ENCODE measurements at regions not wholly inside any gene's neighbourhood (a gene's known extent, or its start where the extent isn't known, plus 50 kb on each side); places are given as distances from the start of the nearest gene placed in this dataset.

- H3K9me3 ChIP-seq: peaks cover 0 to 4% of the 10 kb centered on the region in 2 donors
- H3K27me3 ChIP-seq: no peaks in the 10 kb centered on the region
- H3K36me3 ChIP-seq: no peaks in the 10 kb centered on the region
- intact Hi-C loops (cut with DNase I; ENCODE audit: low total_unique reads): no loop called here
- H3K4me1 ChIP-seq: no peaks in the 10 kb centered on the region
- no peak overlapping the region for H3K27ac ChIP-seq
- TF ChIP-seq CTCF (IDR thresholded peaks at IDR 0.05) (no peak), POLR2A (IDR thresholded peaks at IDR 0.05) (no peak), POLR2AphosphoS5 (IDR thresholded peaks at IDR 0.05) (no peak)
- no peak for DNase-seq (ENCODE audit: low spot score in 2 of 2)
- H3K4me3 ChIP-seq: no peak overlapping the region
These were observed 181.5 kb upstream of the PRKD1 start for GRCh38 chr14:30108975-30109700.

- intact Hi-C loops (cut with DNase I; ENCODE audit: low total_unique reads): no loop called here
These were observed 186.4 kb upstream of the PRKD1 start for GRCh38 chr14:30114051-30114450.

GRCh38 chr14:30115756-30116155 is 188.1 kb upstream of the PRKD1 start:
- Histone ChIP-seq H3K27me3 (no peaks in the 10 kb centered on the region), H3K4me1 (no peaks in the 10 kb centered on the region), H3K9me3 (no peaks in the 10 kb centered on the region), H3K36me3 (no peaks in the 10 kb centered on the region), H3K27ac (no peak overlapping the region), H3K4me3 (no peak overlapping the region)
- DNase-seq (ENCODE audit: low spot score in 2 of 2): no peak
- intact Hi-C loops (cut with DNase I; ENCODE audit: low total_unique reads): no loop called here
- TF ChIP-seq CTCF (IDR thresholded peaks at IDR 0.05) (no peak), POLR2AphosphoS5 (IDR thresholded peaks at IDR 0.05) (no peak), POLR2A (IDR thresholded peaks at IDR 0.05) (no peak)

More at GRCh38 chr14:30114051-30114450, 186.4 kb upstream of the PRKD1 start:
- H3K36me3 ChIP-seq: no peaks in the 10 kb centered on the region
- no peaks in the 10 kb centered on the region for H3K27me3 ChIP-seq
- no peaks in the 10 kb centered on the region for H3K9me3 ChIP-seq
- no peak for DNase-seq (ENCODE audit: low spot score in 2 of 2)
- no peaks in the 10 kb centered on the region for H3K4me1 ChIP-seq
- H3K27ac ChIP-seq: no peak overlapping the region
- no peak for TF ChIP-seq POLR2AphosphoS5 (IDR thresholded peaks at IDR 0.05)
- TF ChIP-seq CTCF (IDR thresholded peaks at IDR 0.05): no peak
- no peak for TF ChIP-seq POLR2A (IDR thresholded peaks at IDR 0.05)
- H3K4me3 ChIP-seq: no peak overlapping the region

- no peaks in the 10 kb centered on the region for H3K36me3 ChIP-seq
- no peak for DNase-seq (ENCODE audit: low spot score in 2 of 2)
- no peak overlapping the region for H3K4me3 ChIP-seq
- no peak overlapping the region for H3K27ac ChIP-seq
- intact Hi-C loops (cut with DNase I; ENCODE audit: low total_unique reads): no loop called here
- H3K9me3 ChIP-seq: no peaks in the 10 kb centered on the region
- TF ChIP-seq POLR2A (IDR thresholded peaks at IDR 0.05): no peak
- no peak for TF ChIP-seq CTCF (IDR thresholded peaks at IDR 0.05)
- no peak for TF ChIP-seq POLR2AphosphoS5 (IDR thresholded peaks at IDR 0.05)
- no peaks in the 10 kb centered on the region for H3K27me3 ChIP-seq
- H3K4me1 ChIP-seq: no peaks in the 10 kb centered on the region
These were observed 191.5 kb upstream of the PRKD1 start for GRCh38 chr14:30118992-30119640.

- no peak overlapping the region for H3K4me3 ChIP-seq
- intact Hi-C loops (cut with DNase I; ENCODE audit: low total_unique reads): no loop called here
- no peaks in the 10 kb centered on the region for H3K4me1 ChIP-seq
- DNase-seq (ENCODE audit: low spot score in 2 of 2): no peak
- TF ChIP-seq POLR2AphosphoS5 (IDR thresholded peaks at IDR 0.05) (no peak), CTCF (IDR thresholded peaks at IDR 0.05) (no peak), POLR2A (IDR thresholded peaks at IDR 0.05) (no peak)
- H3K27me3 ChIP-seq: no peaks in the 10 kb centered on the region
- no peak overlapping the region for H3K27ac ChIP-seq
- no peaks in the 10 kb centered on the region for H3K9me3 ChIP-seq
- no peaks in the 10 kb centered on the region for H3K36me3 ChIP-seq
These were observed 197.8 kb upstream of the PRKD1 start for GRCh38 chr14:30125322-30125979.

All from breast epithelium (tissue), 4 donors.